ENCODE measurements at regions not wholly inside any gene's neighbourhood (a gene's known extent, or its start where the extent isn't known, plus 50 kb on each side); places are given as distances from the start of the nearest gene placed in this dataset.
"Not testable (repeated sequence)": the region's sequence is repeated elsewhere in the genome, so short reads cannot be mapped to it uniquely, and the experiment has no call there.

- no peak for DNase-seq (ENCODE audit: low spot score)
Observed at GRCh38 chr10:44567471-44567870, 182.6 kb upstream of the CXCL12 start.

- no peak for DNase-seq (ENCODE audit: low spot score)
Observed at GRCh38 chr10:44569193-44570091, 184.5 kb upstream of the CXCL12 start.

GRCh38 chr10:44571701-44572100 is 186.8 kb upstream of the CXCL12 start:
- DNase-seq (ENCODE audit: low spot score), result no peak

- no peak for DNase-seq (ENCODE audit: low spot score)
Observed at GRCh38 chr10:44572146-44572545, 187.2 kb upstream of the CXCL12 start.

- no peak for DNase-seq (ENCODE audit: low spot score)
Observed at GRCh38 chr10:44573821-44574220, 188.9 kb upstream of the CXCL12 start.

- no peak for DNase-seq (ENCODE audit: low spot score)
Observed at GRCh38 chr10:44574596-44575480, 189.9 kb upstream of the CXCL12 start.

GRCh38 chr10:44575601-44576380 is 190.9 kb upstream of the CXCL12 start:
- DNase-seq (ENCODE audit: low spot score), result no peak

- no peak for DNase-seq (ENCODE audit: low spot score)
Observed at GRCh38 chr10:44576702-44577191, 191.8 kb upstream of the CXCL12 start.

GRCh38 chr10:44577533-44577932 is 192.6 kb upstream of the CXCL12 start:
- no peak for DNase-seq (ENCODE audit: low spot score)

- no peak for DNase-seq (ENCODE audit: low spot score)
Observed at GRCh38 chr10:44578271-44578670, 193.4 kb upstream of the CXCL12 start.

- DNase-seq (ENCODE audit: low spot score), result not testable (repeated sequence)
Observed at GRCh38 chr10:44578963-44579362, 194.1 kb upstream of the CXCL12 start.

- no peak for DNase-seq (ENCODE audit: low spot score)
Observed at GRCh38 chr10:44581996-44582395, 197.1 kb upstream of the CXCL12 start.

GRCh38 chr10:44587488-44588318 is 202.8 kb upstream of the CXCL12 start:
- DNase-seq (ENCODE audit: low spot score), result no peak

GRCh38 chr10:44589181-44589943 is 204.5 kb upstream of the CXCL12 start:
- no peak for DNase-seq (ENCODE audit: low spot score)

GRCh38 chr10:44589944-44590449 is 205.1 kb upstream of the CXCL12 start:
- no peak for DNase-seq (ENCODE audit: low spot score)

- DNase-seq (ENCODE audit: low spot score), result no peak
Observed at GRCh38 chr10:44591911-44592310, 207.0 kb upstream of the CXCL12 start.

GRCh38 chr10:44593952-44594351 is 209.1 kb upstream of the CXCL12 start:
- no peak for DNase-seq (ENCODE audit: low spot score)

GRCh38 chr10:44607116-44607515 is 222.2 kb upstream of the CXCL12 start:
- DNase-seq (ENCODE audit: low spot score), result no peak

GRCh38 chr10:44618910-44619309 is 234.0 kb upstream of the CXCL12 start:
- no peak for DNase-seq (ENCODE audit: low spot score)

- no peak for DNase-seq (ENCODE audit: low spot score)
Observed at GRCh38 chr10:44619521-44619920, 234.6 kb upstream of the CXCL12 start.
